ENCODE measurements at regions not wholly inside any gene's neighbourhood (a gene's known extent, or its start where the extent isn't known, plus 50 kb on each side); places are given as distances from the start of the nearest gene placed in this dataset.

DNA sequence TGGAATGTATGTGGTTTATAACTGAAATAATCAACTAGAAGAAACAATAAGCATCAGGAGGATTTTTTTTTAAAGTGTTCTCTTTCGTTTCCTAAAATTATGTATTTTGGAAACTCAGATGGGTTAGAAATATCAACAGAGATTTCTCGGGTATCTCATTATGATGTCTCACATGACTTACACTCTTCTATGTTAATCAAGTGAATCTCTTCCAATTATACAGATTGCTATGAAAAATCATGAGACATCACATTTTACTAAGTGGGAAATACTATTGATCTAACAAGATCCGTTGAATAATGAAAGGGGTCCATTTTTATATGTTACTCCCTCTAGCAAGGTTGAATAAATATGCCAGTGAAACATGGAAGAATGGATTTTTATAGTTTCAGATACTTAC is 54.7 kb upstream of the NRIP1 start:
- no peak for DNase-seq (ENCODE audit: low read depth, low spot score)
- no peaks in the 10 kb centered on the region for H3K36me3 ChIP-seq (ENCODE audit: control insufficient read depth, insufficient read depth, low read length)
- intact Hi-C loops (cut with micrococcal nuclease; ENCODE audit: unreplicated experiment) (no loop called here), in situ Hi-C loops (cut with HindIII; ENCODE audit: low pct_unique_long_range_greater_than_20kb, low sequenced_read_pairs) (no loop called here)
- H3K4me3 ChIP-seq (ENCODE audit: low read depth in 2 of 2, low read length in 2 of 2) = no peak overlapping the region
- ChIA-PET CTCF (no interaction called here), POLR2A (no interaction called here)
- TF ChIP-seq SIN3A (IDR thresholded peaks at IDR 0.05; ENCODE audit: borderline replicate concordance, insufficient read depth, low read depth, low read length) (no peak), TCF7L2 (IDR thresholded peaks at IDR 0.05; ENCODE audit: low read depth, low read length) (no peak)
- TF ChIP-seq, protein P1, sequence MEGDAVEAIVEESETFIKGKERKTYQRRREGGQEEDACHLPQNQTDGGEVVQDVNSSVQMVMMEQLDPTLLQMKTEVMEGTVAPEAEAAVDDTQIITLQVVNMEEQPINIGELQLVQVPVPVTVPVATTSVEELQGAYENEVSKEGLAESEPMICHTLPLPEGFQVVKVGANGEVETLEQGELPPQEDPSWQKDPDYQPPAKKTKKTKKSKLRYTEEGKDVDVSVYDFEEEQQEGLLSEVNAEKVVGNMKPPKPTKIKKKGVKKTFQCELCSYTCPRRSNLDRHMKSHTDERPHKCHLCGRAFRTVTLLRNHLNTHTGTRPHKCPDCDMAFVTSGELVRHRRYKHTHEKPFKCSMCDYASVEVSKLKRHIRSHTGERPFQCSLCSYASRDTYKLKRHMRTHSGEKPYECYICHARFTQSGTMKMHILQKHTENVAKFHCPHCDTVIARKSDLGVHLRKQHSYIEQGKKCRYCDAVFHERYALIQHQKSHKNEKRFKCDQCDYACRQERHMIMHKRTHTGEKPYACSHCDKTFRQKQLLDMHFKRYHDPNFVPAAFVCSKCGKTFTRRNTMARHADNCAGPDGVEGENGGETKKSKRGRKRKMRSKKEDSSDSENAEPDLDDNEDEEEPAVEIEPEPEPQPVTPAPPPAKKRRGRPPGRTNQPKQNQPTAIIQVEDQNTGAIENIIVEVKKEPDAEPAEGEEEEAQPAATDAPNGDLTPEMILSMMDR (IDR thresholded peaks at IDR 0.05) = no peak
- H3K4me1 ChIP-seq (ENCODE audit: control insufficient read depth, insufficient read depth, low read length) = no peaks in the 10 kb centered on the region
- H3K9me3 ChIP-seq (ENCODE audit: control insufficient read depth, insufficient read depth, low read depth, low read length) = no peaks in the 10 kb centered on the region
- no peak for ATAC-seq
- no peaks in the 10 kb centered on the region for H3K27me3 ChIP-seq (ENCODE audit: control insufficient read depth, insufficient read depth, low read length)
- no peak overlapping the region for H3K27ac ChIP-seq (ENCODE audit: low read length)
- no TSS peak for BruUV-seq (replicated peaks)

DNA sequence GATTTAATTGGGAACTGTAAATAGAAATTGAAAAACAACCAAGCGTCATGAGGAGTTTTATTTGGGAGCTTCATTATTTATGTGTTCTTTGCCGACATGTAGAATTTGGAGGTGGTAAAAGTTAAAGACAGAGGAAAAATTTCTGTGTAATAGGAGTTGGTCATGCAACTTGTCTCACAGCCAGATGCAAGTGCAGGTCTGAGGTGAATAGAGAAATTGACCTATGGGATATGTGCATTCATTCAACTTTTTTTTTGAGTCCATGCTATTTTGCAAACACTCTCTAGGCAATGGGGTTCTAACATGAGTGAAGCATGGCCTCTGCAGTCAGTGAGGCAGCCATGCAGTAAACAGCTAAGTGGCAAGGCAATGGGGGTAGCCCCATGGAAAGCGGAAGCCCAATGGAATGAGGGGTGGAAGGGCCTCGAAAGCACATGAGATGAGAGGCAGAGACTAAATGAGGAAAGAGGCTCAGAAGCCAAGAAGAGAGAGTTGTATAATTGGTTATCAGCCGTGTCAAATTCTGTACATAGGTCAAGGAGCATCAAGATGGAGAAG is 56.4 kb upstream of the NRIP1 start:
- no peak overlapping the region for H3K27ac ChIP-seq (ENCODE audit: low read length)
- no peaks in the 10 kb centered on the region for H3K9me3 ChIP-seq (ENCODE audit: control insufficient read depth, insufficient read depth, low read depth, low read length)
- CTCF ChIA-PET = no interaction called here
- no peaks in the 10 kb centered on the region; the same call in 1 of the 2 replicates for H3K36me3 ChIP-seq (ENCODE audit: control insufficient read depth, insufficient read depth, low read length)
- intact Hi-C loops (cut with micrococcal nuclease; ENCODE audit: unreplicated experiment) (no loop called here), in situ Hi-C loops (cut with HindIII; ENCODE audit: low pct_unique_long_range_greater_than_20kb, low sequenced_read_pairs) (no loop called here)
- ATAC-seq = no peak
- H3K4me3 ChIP-seq (ENCODE audit: low read depth in 2 of 2, low read length in 2 of 2) = peak overlapping the region in 1 of 2 experiments; percentile 3; a peak in 2 of 4 replicates
- no peaks in the 10 kb centered on the region for H3K27me3 ChIP-seq (ENCODE audit: control insufficient read depth, insufficient read depth, low read length)
- DNase-seq (ENCODE audit: low read depth, low spot score) = no peak
- no peak for TF ChIP-seq POLR2AphosphoS5 (IDR thresholded peaks at IDR 0.05; ENCODE audit: low read depth, low read length)
- TF ChIP-seq, protein P2, sequence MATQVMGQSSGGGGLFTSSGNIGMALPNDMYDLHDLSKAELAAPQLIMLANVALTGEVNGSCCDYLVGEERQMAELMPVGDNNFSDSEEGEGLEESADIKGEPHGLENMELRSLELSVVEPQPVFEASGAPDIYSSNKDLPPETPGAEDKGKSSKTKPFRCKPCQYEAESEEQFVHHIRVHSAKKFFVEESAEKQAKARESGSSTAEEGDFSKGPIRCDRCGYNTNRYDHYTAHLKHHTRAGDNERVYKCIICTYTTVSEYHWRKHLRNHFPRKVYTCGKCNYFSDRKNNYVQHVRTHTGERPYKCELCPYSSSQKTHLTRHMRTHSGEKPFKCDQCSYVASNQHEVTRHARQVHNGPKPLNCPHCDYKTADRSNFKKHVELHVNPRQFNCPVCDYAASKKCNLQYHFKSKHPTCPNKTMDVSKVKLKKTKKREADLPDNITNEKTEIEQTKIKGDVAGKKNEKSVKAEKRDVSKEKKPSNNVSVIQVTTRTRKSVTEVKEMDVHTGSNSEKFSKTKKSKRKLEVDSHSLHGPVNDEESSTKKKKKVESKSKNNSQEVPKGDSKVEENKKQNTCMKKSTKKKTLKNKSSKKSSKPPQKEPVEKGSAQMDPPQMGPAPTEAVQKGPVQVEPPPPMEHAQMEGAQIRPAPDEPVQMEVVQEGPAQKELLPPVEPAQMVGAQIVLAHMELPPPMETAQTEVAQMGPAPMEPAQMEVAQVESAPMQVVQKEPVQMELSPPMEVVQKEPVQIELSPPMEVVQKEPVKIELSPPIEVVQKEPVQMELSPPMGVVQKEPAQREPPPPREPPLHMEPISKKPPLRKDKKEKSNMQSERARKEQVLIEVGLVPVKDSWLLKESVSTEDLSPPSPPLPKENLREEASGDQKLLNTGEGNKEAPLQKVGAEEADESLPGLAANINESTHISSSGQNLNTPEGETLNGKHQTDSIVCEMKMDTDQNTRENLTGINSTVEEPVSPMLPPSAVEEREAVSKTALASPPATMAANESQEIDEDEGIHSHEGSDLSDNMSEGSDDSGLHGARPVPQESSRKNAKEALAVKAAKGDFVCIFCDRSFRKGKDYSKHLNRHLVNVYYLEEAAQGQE (IDR thresholded peaks at IDR 0.05; ENCODE audit: insufficient read depth in 1 of 2, low read depth in 2 of 2, low read length in 1 of 2) = no peak
- TF ChIP-seq, protein P1 (IDR thresholded peaks at IDR 0.05) = no peak
- no peak for TF ChIP-seq TCF7L2 (IDR thresholded peaks at IDR 0.05; ENCODE audit: low read depth, low read length)
- no peak for TF ChIP-seq SIN3A (IDR thresholded peaks at IDR 0.05; ENCODE audit: borderline replicate concordance, insufficient read depth, low read depth, low read length)
- BruUV-seq (replicated peaks) = no TSS peak
- POLR2A ChIA-PET = no interaction called here
- no peaks in the 10 kb centered on the region for H3K4me1 ChIP-seq (ENCODE audit: control insufficient read depth, insufficient read depth, low read length)

All from Panc1 (cell line).